GM13977 (cell line): ENCODE measurements at regions not wholly inside any gene's neighbourhood (a gene's known extent, or its start where the extent isn't known, plus 50 kb on each side); places are given as distances from the start of the nearest gene placed in this dataset.
"Not testable (repeated sequence)": the region's sequence is repeated elsewhere in the genome, so short reads cannot be mapped to it uniquely, and the experiment has no call there.

Experiments used
- DNase-seq: peaks from one replicate; pipeline ENCODE4 v3.0.0; 2012; ENCODE audit warnings: low spot score
- CTCF ChIP-seq: IDR thresholded peaks from 2 replicates; pipeline ENCODE4 v1.5.1; 2012; ENCODE audit warnings: mild to moderate bottlenecking, control low read depth; ENCODE audit not compliant: insufficient read depth; ENCODE audit errors: extremely low read depth, missing control alignments
- in situ Hi-C: fragments of 300-500 bp; cut with MboI; formaldehyde crosslinking; loops from one replicate; pipeline ENCODE4 v1.12.0; 2022; ENCODE audit warnings: low sequenced_read_pairs, low pct_unique_long_range_greater_than_20kb, mixed read lengths, inconsistent platforms; ENCODE audit not compliant: unreplicated experiment

- no peak for DNase-seq
- TF ChIP-seq CTCF, result no peak
- in situ Hi-C loops, result no loop called here
Observed at GRCh38 chr10:4154191-4154715, 369.2 kb upstream of the KLF6 start.

DNA sequence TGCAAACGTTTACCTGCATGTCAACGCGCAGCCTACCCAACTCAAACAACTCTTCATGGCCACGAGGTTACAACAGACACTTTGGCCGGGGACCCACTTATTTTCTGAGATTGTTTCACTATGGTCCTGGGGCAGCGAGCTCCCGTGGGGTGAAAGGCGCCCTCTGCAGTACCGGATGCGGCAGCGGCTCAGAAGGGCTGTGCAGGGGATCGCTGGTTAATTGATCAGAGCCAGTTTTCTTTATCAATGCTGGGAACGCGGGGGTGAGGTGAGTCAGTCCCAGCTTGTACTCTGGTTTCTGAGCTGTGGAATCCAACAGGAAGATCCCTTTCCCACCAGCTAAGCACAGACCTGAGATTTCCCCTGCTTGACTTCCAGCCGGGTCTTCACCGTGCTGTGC is 366.5 kb upstream of the KLF6 start:
- TF ChIP-seq CTCF, result no peak
- no peak for DNase-seq
- in situ Hi-C loops, result no loop called here

DNA sequence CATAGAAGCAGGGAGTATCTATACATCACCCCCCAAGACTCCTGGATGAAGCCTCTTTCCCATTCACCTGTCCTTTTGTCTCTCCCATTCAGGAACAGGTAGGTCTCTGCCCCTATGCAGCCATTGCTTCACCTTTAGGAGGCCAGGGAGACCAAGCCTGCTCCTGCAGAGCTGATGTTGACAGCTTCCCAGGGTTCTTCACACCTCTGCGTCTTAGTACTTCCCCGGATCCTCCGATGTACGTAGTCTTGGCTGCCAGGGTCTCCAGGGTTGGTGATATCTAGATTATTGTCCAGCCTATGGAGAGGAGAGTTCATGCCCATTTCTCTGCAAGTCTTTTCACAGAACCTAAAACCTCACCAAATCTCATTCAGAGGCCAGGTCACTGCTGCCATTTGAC is 365.7 kb upstream of the KLF6 start:
- DNase-seq, result no peak
- in situ Hi-C loops, result no loop called here
- TF ChIP-seq CTCF, result no peak

GRCh38 chr10:4149460-4149859 is 364.5 kb upstream of the KLF6 start:
- DNase-seq, in situ Hi-C loops: not testable (repeated sequence)

- in situ Hi-C loops, result no loop called here
- no peak for DNase-seq
- no peak for TF ChIP-seq CTCF
Observed at GRCh38 chr10:4147245-4147644, 362.2 kb upstream of the KLF6 start.

GRCh38 chr10:4144817-4145216 is 359.8 kb upstream of the KLF6 start:
- in situ Hi-C loops, result no loop called here
- TF ChIP-seq CTCF, result no peak
- no peak for DNase-seq

DNA sequence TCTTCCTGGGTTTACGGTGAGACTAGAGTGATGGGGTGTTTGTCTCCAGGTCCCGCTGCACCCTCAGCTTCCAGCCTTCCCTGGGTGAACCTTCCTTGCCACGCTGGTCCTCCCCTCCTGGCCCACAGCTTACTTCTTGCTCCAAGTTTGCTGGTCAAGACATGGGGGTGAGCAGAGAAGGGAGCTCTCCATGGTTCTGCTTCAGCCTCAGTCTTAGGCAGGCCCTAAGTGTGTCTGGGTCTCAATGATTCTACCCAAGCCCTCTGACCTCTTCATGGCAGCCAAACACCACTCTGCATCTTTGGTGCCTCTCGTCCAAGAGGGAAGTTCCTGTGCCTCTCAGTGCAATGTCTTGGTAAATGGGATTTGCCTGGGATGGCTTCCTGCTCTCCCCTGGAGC is 356.5 kb upstream of the KLF6 start:
- DNase-seq, result no peak
- in situ Hi-C loops, result no loop called here

More for the DNA sequence above, 356.5 kb upstream of the KLF6 start:
- TF ChIP-seq CTCF, result no peak
